SU-DHL-6 (cell line): ENCODE measurements at regions not wholly inside any gene's neighbourhood (a gene's known extent, or its start where the extent isn't known, plus 50 kb on each side); places are given as distances from the start of the nearest gene placed in this dataset.

Experiments
- H2AFZ ChIP-seq: fragments of 200-600 bp; sonication (generic); 2 replicates; pipeline ENCODE4 v1.6.1; 2014; ENCODE audit warnings: low read depth, mild to moderate bottlenecking, moderate library complexity, mixed read lengths, antibody characterized with exemption, low read length; ENCODE audit not compliant: severe bottlenecking
- H3F3A ChIP-seq: fragments of 200-600 bp; shearing (Covaris generic); 2 replicates; pipeline ENCODE4 v1.6.0; 2016; ENCODE audit warnings: antibody characterized with exemption, mild to moderate bottlenecking; ENCODE audit not compliant: insufficient read depth
- H3K27ac ChIP-seq: fragments of 200-600 bp; sonication (generic); 2 replicates; pipeline ENCODE4 v1.5.1; 2016; ENCODE audit warnings: low read depth, mild to moderate bottlenecking, low read length, moderate library complexity, mixed read lengths
- H3K27me3 ChIP-seq: fragments of 200-600 bp; sonication (generic), shearing (Covaris generic); 2 replicates; pipeline ENCODE4 v1.6.0; 2014; ENCODE audit warnings: mild to moderate bottlenecking, low read length
- H3K36me3 ChIP-seq: fragments of 200-600 bp; sonication (generic); 2 replicates; pipeline ENCODE4 v1.6.1; 2014; ENCODE audit warnings: mild to moderate bottlenecking, low read length, mixed read lengths
- H3K4me2 ChIP-seq: fragments of 300-600, 200-600 bp; shearing (Covaris generic), sonication (generic); 2 replicates; pipeline ENCODE4 v1.6.0; 2014; ENCODE audit warnings: low read length, low read depth, mild to moderate bottlenecking; ENCODE audit not compliant: poor library complexity, severe bottlenecking
- H3K4me3 ChIP-seq: fragments of 200-600 bp; sonication (generic); 2 replicates; pipeline ENCODE4 v1.5.1; 2014; ENCODE audit warnings: antibody characterized with exemption, low read length, mild to moderate bottlenecking, mixed read lengths; ENCODE audit not compliant: insufficient read depth, poor library complexity, severe bottlenecking
- H3K79me2 ChIP-seq: fragments of 200-600 bp; sonication (generic); 2 replicates; pipeline ENCODE4 v1.6.1; 2014; ENCODE audit warnings: mild to moderate bottlenecking, low read length, moderate library complexity; ENCODE audit not compliant: insufficient read depth
- H3K9ac ChIP-seq: fragments of 200-600 bp; sonication (generic); 2 replicates; pipeline ENCODE4 v1.7.0; 2014; ENCODE audit warnings: mild to moderate bottlenecking, low read length
- H3K9me2 ChIP-seq: fragments of 200-600 bp; sonication (generic); replicated peaks from 2 replicates; pipeline ENCODE4 v1.6.1; 2014; ENCODE audit warnings: low read length; ENCODE audit not compliant: insufficient read depth
- H3K9me3 ChIP-seq: fragments of 200-600 bp; sonication (generic); 2 replicates; pipeline ENCODE4 v1.6.1; 2014; ENCODE audit warnings: low read length, mixed read lengths; ENCODE audit not compliant: insufficient read depth
- H4K20me1 ChIP-seq: fragments of 200-600 bp; sonication (generic); 2 replicates; pipeline ENCODE4 v1.6.1; 2014; ENCODE audit warnings: low read depth, mild to moderate bottlenecking, antibody characterized with exemption, low read length, moderate library complexity, mixed read lengths
- CTCF ChIP-seq: fragments of 200-600 bp; sonication (generic); IDR thresholded peaks from one replicate; pipeline ENCODE4 v1.5.1; 2017; ENCODE audit warnings: antibody characterized with exemption, mild to moderate bottlenecking, low read length, moderate library complexity; ENCODE audit not compliant: insufficient read depth, poor library complexity, severe bottlenecking
- EZH2phosphoT487 ChIP-seq: fragments of 200-600 bp; sonication (generic), shearing (Covaris generic); conservative IDR thresholded peaks from 2 replicates; pipeline ENCODE4 v1.6.1; 2018; ENCODE audit warnings: mild to moderate bottlenecking, antibody characterized with exemption, low read length, moderate library complexity, mixed read lengths

- Histone ChIP-seq H2AFZ (no peak overlapping the region), H3K36me3 (no peaks in the 10 kb centered on the region), H3K9me2 (no peaks in the 10 kb centered on the region), H4K20me1 (no peaks in the 10 kb centered on the region), H3F3A (no peaks in the 10 kb centered on the region), H3K27me3 (no peaks in the 10 kb centered on the region), H3K79me2 (no peaks in the 10 kb centered on the region), H3K9me3 (no peaks in the 10 kb centered on the region), H3K4me2 (no peak overlapping the region), H3K9ac (no peak overlapping the region), H3K4me3 (no peak overlapping the region), H3K27ac (no peak overlapping the region)
- TF ChIP-seq EZH2phosphoT487 = no peak
- TF ChIP-seq CTCF = no peak
These were observed 113.7 kb downstream of the OLFM4 start for GRCh38 chr13:53142306-53142705.

- H3K27ac ChIP-seq = no peak overlapping the region
- no peaks in the 10 kb centered on the region for H3K9me3 ChIP-seq
- H3K4me2 ChIP-seq = no peak overlapping the region
- no peaks in the 10 kb centered on the region for H4K20me1 ChIP-seq
- H3K9ac ChIP-seq = no peak overlapping the region
- H3F3A ChIP-seq = no peaks in the 10 kb centered on the region
- no peaks in the 10 kb centered on the region for H3K27me3 ChIP-seq
- H3K79me2 ChIP-seq = no peaks in the 10 kb centered on the region
- no peaks in the 10 kb centered on the region for H3K36me3 ChIP-seq
- H2AFZ ChIP-seq = no peak overlapping the region
- no peaks in the 10 kb centered on the region for H3K9me2 ChIP-seq
- TF ChIP-seq CTCF = no peak
- TF ChIP-seq EZH2phosphoT487 = no peak
- no peak overlapping the region for H3K4me3 ChIP-seq
These were observed 115.2 kb downstream of the OLFM4 start for GRCh38 chr13:53143757-53144339.

GRCh38 chr13:53144826-53145225, 116.2 kb downstream of the OLFM4 start:
- Histone ChIP-seq H3F3A (no peaks in the 10 kb centered on the region), H4K20me1 (no peaks in the 10 kb centered on the region), H3K4me3 (no peak overlapping the region), H3K27me3 (no peaks in the 10 kb centered on the region), H3K27ac (no peak overlapping the region), H3K9ac (no peak overlapping the region), H3K4me2 (no peak overlapping the region), H3K9me3 (no peaks in the 10 kb centered on the region), H3K9me2 (no peaks in the 10 kb centered on the region), H3K79me2 (no peaks in the 10 kb centered on the region), H3K36me3 (no peaks in the 10 kb centered on the region), H2AFZ (no peak overlapping the region)
- TF ChIP-seq CTCF (no peak), EZH2phosphoT487 (no peak)
